NCI-H748 (cell line): ENCODE measurements at regions not wholly inside any gene's neighbourhood (a gene's known extent, or its start where the extent isn't known, plus 50 kb on each side); places are given as distances from the start of the nearest gene placed in this dataset.
"Not testable (repeated sequence)": the region's sequence is repeated elsewhere in the genome, so short reads cannot be mapped to it uniquely, and the experiment has no call there.

ENCODE experiments used
- DNase-seq: peaks from one replicate; lab custom pipeline; 2025; ENCODE audit not compliant: unreplicated experiment; lab: John Stamatoyannopoulos, UW

DNA sequence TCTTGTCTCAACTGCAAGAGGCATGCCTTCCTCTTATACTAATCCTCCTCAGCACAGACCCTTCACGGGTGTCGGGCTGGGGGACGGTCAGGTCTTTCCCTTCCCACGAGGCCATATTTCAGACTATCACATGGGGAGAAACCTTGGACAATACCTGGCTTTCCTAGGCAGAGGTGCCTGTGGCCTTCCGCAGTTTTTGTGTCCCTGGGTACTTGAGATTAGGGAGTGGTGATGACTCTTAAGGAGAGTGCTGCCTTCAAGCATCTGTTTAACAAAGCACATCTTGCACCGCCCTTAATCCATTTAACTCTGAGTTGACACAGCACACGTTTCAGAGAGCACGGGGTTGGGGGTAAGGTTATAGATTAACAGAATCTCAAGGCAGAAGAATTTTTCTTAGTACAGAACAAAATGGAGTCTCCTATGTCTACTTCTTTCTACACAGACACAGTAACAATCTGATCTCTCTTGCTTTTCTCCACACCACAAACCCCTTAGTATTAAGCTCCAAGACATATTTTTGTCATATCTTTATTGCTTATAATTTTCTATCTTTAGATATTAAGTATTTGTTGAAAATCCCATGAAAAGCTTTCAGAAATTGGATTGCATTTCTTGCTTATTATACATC, 72.8 kb upstream of the LPCAT1 start:
- not testable (repeated sequence) for DNase-seq

DNA sequence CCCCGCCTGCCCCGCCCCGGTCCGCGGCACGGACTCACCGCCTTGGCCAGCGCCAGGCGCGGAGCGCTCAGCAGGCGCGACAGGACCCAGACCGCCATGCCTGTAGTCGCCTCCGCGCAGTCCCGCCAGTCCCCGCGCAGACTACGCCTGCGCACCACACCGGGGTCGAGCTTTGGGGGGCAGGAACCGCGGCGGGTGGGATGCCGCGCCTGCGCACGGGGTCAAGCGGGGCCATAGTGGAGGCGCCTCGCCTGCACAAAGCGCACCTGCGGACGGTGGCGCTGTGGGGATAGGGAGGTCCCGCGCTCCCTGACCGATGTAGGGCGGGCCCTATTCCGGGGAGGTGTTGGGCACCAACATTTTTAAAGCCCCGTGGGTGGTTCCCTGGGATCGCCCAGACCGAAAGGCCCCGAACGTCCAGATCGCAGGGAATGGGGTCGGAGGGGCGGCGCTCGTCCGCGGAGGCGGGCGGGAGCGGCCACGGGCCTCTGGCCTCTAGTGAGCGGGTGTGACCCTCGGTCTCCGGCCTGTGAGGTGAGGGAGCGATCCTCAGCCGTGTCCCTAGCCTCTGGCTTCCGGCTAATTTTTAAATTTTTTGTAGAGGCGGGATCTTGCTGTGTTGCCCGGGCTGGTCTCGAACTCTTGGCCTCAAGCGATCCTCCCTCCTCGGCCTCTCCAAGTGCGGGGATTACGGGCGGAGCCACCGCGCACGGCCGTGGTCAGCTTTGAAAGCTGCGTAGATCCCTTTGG, 70.8 kb upstream of the LPCAT1 start:
- no peak for DNase-seq

- no peak for DNase-seq
These were observed 70.2 kb upstream of the LPCAT1 start for GRCh38 chr5:1593903-1594356.

DNA sequence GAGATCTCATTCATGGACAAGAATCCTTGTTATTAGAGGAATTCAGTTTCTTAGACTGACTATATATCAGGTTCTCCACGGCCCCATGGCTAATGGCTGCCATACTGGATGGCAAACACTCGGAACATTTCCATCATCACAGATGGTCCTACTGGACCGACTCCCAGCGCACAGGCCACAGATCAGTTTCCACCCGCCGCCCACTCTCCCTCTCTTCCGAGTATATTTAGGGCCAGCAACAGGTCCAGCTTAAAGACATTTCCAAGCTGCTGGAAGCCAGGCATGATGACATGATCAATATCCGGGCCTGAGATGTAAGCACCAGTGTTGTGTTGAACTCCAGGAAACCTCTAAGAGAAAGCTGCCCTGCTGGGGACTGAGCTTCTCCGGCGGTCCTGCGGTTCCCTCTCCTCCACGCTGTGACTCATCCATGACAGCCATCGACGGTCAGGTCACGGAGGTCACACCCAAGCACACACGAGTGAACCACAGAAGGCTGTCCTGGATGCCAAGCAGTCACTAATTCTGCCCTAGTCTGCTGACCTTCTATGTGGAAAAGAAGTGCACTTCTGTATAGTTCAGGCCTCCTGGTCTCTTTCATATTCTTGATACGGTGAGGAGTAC, 64.4 kb upstream of the LPCAT1 start:
- DNase-seq: not testable (repeated sequence)

DNA sequence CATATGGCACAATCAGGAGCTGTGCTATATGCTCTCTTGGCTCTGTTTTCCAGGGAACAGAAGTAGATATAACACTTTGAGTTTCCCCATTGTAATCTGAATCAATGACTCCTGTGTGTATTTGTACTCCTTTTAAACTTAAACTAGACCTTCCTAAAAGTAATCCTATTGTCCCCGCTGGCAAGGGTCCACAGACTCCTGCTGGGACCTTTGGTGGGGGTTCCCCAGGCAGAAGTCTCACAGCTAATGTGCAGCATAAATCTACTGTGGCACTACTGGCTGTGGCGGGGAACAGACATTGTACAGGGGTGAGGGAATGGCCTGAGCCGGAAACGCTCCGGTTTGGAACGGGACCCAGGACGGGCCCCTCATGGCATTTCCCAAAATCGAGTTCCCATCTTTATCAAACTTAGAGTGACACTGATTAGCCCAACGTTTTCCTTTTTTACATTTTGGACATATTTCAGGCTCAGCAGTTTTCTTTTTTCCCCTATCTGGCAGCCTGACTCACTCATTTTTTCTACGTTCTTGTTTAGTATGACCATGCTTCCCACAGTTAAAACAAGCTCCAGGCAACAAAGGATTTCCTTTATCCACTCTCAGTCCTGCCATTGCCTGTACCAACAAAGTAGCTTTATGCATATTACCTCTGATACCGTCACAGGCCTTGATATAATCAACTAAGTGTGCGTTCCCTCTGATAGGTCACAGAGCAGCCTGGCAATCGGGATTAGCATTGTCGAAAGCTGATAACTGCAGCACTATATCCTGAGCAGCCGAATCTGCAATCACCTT, 59.5 kb upstream of the LPCAT1 start:
- not testable (repeated sequence) for DNase-seq

DNA sequence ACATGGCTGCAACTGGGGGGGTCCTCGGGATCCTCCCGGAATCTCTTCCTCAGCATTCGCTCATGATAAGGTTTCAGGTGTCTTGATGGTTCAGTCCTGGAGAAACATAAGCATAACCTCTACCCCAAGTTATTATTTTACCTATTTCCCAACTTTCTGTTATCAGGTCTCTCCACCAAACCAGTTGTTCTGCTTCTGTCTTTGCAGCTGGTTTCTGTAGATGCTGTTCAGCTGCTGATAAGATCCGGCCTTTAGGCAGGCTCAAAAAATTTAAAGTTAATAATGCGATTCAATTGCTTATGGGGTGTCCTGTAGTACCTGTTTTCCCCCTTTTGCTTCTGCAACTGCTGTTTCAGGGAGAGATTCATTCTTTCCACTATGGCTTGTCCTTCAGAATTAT, 55.6 kb upstream of the LPCAT1 start:
- not testable (repeated sequence) for DNase-seq

- not testable (repeated sequence) for DNase-seq
These were observed 53.1 kb upstream of the LPCAT1 start for GRCh38 chr5:1576851-1577250.

- DNase-seq: not testable (repeated sequence)
These were observed 52.4 kb upstream of the LPCAT1 start for GRCh38 chr5:1575991-1576714.

DNA sequence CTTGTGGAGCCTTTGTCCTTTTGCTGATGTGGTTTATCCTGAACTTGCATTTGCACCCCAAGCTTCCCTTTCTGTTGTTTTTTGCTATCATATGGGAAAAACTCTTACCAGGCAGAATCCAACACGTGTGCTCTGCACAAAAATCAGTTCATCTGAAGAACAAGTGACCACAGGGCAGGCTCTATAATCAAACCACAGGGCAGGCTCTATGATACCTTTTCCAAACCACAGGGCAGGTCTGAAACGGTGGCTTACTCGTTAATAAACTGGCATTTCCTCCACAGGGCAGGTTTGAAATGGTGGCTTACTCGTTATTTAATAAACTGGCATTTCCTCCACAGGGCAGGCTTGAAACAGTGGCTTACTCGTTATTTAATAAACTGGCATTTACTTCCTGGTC, 51.7 kb upstream of the LPCAT1 start:
- DNase-seq: not testable (repeated sequence)

DNA sequence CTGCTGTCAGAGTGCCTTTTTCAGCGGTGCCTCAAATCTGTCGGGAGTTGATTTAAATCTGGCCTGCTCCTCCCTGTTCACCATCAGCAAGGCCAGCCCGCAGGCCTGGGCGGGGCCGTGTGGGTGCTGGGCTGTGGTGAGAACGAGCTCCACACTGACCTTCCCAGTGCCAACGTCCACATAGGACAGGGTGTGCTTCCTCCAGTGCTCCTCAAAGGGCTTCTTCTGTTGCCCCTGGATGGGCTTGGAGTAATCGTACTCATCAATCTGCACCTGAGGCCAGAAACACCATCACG, 50.2 kb upstream of the LPCAT1 start:
- not testable (repeated sequence) for DNase-seq

- DNase-seq: not testable (repeated sequence)
These were observed 49.7 kb upstream of the LPCAT1 start for GRCh38 chr5:1573217-1574022.
